OCI-LY1 (cell line): ENCODE measurements at regions not wholly inside any gene's neighbourhood (a gene's known extent, or its start where the extent isn't known, plus 50 kb on each side); places are given as distances from the start of the nearest gene placed in this dataset.

ENCODE experiments used
- EZH2 ChIP-seq: fragments of 200-600 bp; sonication (generic), shearing (Covaris generic); IDR thresholded peaks from 2 replicates; pipeline ENCODE4 v1.8.0; 2017; ENCODE audit warnings: borderline replicate concordance, mixed run types, mild to moderate bottlenecking, antibody characterized with exemption, low read length, moderate library complexity, mixed read lengths
- TF ChIP-seq, protein P1 (sequence below): fragments of 200-600 bp; sonication (generic), shearing (Covaris generic); IDR thresholded peaks from 2 replicates; pipeline ENCODE4 v1.5.1; 2017; ENCODE audit warnings: mild to moderate bottlenecking, antibody characterized with exemption, low read length, moderate library complexity, mixed read lengths

DNA sequence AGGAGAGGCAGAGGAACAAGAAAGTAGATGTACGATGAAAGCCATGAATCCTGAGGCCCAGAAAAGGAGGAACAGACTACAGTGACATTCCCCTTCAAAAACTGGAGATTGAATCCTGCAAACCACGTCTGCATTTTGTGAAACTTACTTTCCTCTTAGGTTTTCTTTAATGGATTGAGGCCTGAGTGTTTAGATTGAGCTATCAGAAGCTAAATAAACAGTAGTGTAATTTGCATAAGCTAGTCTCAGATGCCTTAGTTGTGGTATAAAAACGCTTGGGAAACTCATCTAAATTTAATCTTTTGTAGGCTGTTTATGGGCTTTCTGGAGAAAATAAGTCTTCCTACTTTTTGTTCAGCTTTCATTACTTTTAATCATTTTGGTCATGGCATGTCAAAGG is 94.8 kb upstream of the HDAC9 start:
- TF ChIP-seq, protein P1, sequence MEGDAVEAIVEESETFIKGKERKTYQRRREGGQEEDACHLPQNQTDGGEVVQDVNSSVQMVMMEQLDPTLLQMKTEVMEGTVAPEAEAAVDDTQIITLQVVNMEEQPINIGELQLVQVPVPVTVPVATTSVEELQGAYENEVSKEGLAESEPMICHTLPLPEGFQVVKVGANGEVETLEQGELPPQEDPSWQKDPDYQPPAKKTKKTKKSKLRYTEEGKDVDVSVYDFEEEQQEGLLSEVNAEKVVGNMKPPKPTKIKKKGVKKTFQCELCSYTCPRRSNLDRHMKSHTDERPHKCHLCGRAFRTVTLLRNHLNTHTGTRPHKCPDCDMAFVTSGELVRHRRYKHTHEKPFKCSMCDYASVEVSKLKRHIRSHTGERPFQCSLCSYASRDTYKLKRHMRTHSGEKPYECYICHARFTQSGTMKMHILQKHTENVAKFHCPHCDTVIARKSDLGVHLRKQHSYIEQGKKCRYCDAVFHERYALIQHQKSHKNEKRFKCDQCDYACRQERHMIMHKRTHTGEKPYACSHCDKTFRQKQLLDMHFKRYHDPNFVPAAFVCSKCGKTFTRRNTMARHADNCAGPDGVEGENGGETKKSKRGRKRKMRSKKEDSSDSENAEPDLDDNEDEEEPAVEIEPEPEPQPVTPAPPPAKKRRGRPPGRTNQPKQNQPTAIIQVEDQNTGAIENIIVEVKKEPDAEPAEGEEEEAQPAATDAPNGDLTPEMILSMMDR = no peak
- no peak for TF ChIP-seq EZH2
